ENCODE measurements at regions not wholly inside any gene's neighbourhood (a gene's known extent, or its start where the extent isn't known, plus 50 kb on each side); places are given as distances from the start of the nearest gene placed in this dataset.

- no peak for TF ChIP-seq CTCF (IDR thresholded peaks at IDR 0.05 in 4 of 5, conservative IDR thresholded peaks at IDR 0.05 in 1 of 5)
- TF ChIP-seq POLR2A (IDR thresholded peaks at IDR 0.05), result no peak
These were observed 273.5 kb downstream of the KLF6 start for GRCh38 chr10:3511483-3511882.

Data from gastrocnemius medialis (tissue), 4 donors.